KMS-11 (cell line): ENCODE measurements at regions not wholly inside any gene's neighbourhood (a gene's known extent, or its start where the extent isn't known, plus 50 kb on each side); places are given as distances from the start of the nearest gene placed in this dataset.

Experiments
- H2AFZ ChIP-seq: fragments of 200-600 bp; sonication (generic); 2 replicates; pipeline ENCODE4 v1.6.1; 2016; ENCODE audit warnings: antibody characterized with exemption, mixed run types, low read depth
- H3K27ac ChIP-seq: fragments of 200-600 bp; sonication (generic); 2 replicates; pipeline ENCODE4 v1.6.1; 2016; ENCODE audit warnings: mild to moderate bottlenecking, mixed run types
- H3K27me3 ChIP-seq: fragments of 200-600 bp; sonication (generic); 2 replicates; pipeline ENCODE4 v1.6.1; 2017; ENCODE audit warnings: mild to moderate bottlenecking, low read depth, mixed run types, moderate library complexity; ENCODE audit not compliant: insufficient read depth
- H3K36me3 ChIP-seq: fragments of 200-600 bp; sonication (generic); 2 replicates; pipeline ENCODE4 v1.6.1; 2017; ENCODE audit warnings: mild to moderate bottlenecking, mixed run types; ENCODE audit not compliant: insufficient read depth
- H3K4me1 ChIP-seq: fragments of 200-600 bp; sonication (generic); 2 replicates; pipeline ENCODE4 v1.6.1; 2016; ENCODE audit warnings: mild to moderate bottlenecking, low read depth, mixed run types; ENCODE audit not compliant: poor library complexity, severe bottlenecking
- H3K4me2 ChIP-seq: fragments of 200-600 bp; sonication (generic); 2 replicates; pipeline ENCODE4 v1.7.0; 2016; ENCODE audit warnings: mild to moderate bottlenecking, mixed run types
- H3K4me3 ChIP-seq: fragments of 200-600 bp; sonication (generic); IDR thresholded peaks from 2 replicates; pipeline ENCODE4 v1.6.1; 2017; ENCODE audit warnings: low read depth, low read length, mixed read lengths; ENCODE audit not compliant: insufficient read depth
- H3K79me2 ChIP-seq: fragments of 200-600 bp; sonication (generic); 2 replicates; pipeline ENCODE4 v1.6.1; 2016; ENCODE audit warnings: low read depth, mixed run types; ENCODE audit not compliant: insufficient read depth
- H3K9ac ChIP-seq: fragments of 200-600 bp; sonication (generic); 2 replicates; pipeline ENCODE4 v1.6.1; 2016; ENCODE audit warnings: mild to moderate bottlenecking, mixed run types
- H4K20me1 ChIP-seq: fragments of 200-600 bp; sonication (generic); 2 replicates; pipeline ENCODE4 v1.6.1; 2016; ENCODE audit warnings: mild to moderate bottlenecking, mixed run types; ENCODE audit not compliant: insufficient read depth
- CTCF ChIP-seq: fragments of 200-600 bp; sonication (generic); conservative IDR thresholded peaks from 2 replicates; pipeline ENCODE4 v1.6.1; 2017; ENCODE audit warnings: low read depth, mild to moderate bottlenecking, antibody characterized with exemption, low read length, moderate library complexity, mixed read lengths

GRCh38 chr14:58947156-58947555 lies 241.3 kb upstream of the DAAM1 start:
- Histone ChIP-seq H3K4me1 (no peaks in the 10 kb centered on the region), H3K27me3 (no peaks in the 10 kb centered on the region), H3K4me3 (no peak overlapping the region), H3K79me2 (no peaks in the 10 kb centered on the region), H3K9ac (no peak overlapping the region), H3K36me3 (no peaks in the 10 kb centered on the region), H3K27ac (no peak overlapping the region), H3K4me2 (no peak overlapping the region), H2AFZ (no peak overlapping the region), H4K20me1 (no peaks in the 10 kb centered on the region)
- no peak for TF ChIP-seq CTCF

GRCh38 chr14:58947814-58948445 lies 240.5 kb upstream of the DAAM1 start:
- Histone ChIP-seq H3K4me2 (no peak overlapping the region), H2AFZ (no peak overlapping the region), H3K4me1 (no peaks in the 10 kb centered on the region), H3K9ac (no peak overlapping the region), H3K27me3 (no peaks in the 10 kb centered on the region), H3K79me2 (no peaks in the 10 kb centered on the region), H3K4me3 (no peak overlapping the region), H4K20me1 (no peaks in the 10 kb centered on the region), H3K27ac (no peak overlapping the region), H3K36me3 (no peaks in the 10 kb centered on the region)
- TF ChIP-seq CTCF: no peak

GRCh38 chr14:58950555-58950954 lies 237.9 kb upstream of the DAAM1 start:
- H3K27ac ChIP-seq: no peak overlapping the region
- no peaks in the 10 kb centered on the region for H3K27me3 ChIP-seq
- no peaks in the 10 kb centered on the region for H3K79me2 ChIP-seq
- H3K4me3 ChIP-seq: no peak overlapping the region
- no peak overlapping the region for H3K9ac ChIP-seq
- no peak overlapping the region for H2AFZ ChIP-seq
- H4K20me1 ChIP-seq: no peaks in the 10 kb centered on the region
- H3K4me1 ChIP-seq: no peaks in the 10 kb centered on the region
- H3K36me3 ChIP-seq: no peaks in the 10 kb centered on the region
- TF ChIP-seq CTCF: no peak
- no peak overlapping the region for H3K4me2 ChIP-seq

- H3K27me3 ChIP-seq: no peaks in the 10 kb centered on the region
- no peaks in the 10 kb centered on the region for H3K4me1 ChIP-seq
- H3K4me2 ChIP-seq: no peak overlapping the region
- H3K9ac ChIP-seq: no peak overlapping the region
- no peak overlapping the region for H3K4me3 ChIP-seq
- no peak overlapping the region for H3K27ac ChIP-seq
- H4K20me1 ChIP-seq: no peaks in the 10 kb centered on the region
- TF ChIP-seq CTCF: no peak
- no peaks in the 10 kb centered on the region for H3K36me3 ChIP-seq
- no peak overlapping the region for H2AFZ ChIP-seq
- no peaks in the 10 kb centered on the region for H3K79me2 ChIP-seq
These were observed 237.3 kb upstream of the DAAM1 start for GRCh38 chr14:58951143-58951542.
